Ovary (tissue), 3 donors: ENCODE measurements at regions not wholly inside any gene's neighbourhood (a gene's known extent, or its start where the extent isn't known, plus 50 kb on each side); places are given as distances from the start of the nearest gene placed in this dataset.

Experiments
- CTCF ChIP-seq, 3 donors: fragments of 450-650 bp in 2 of 3; fragments of 200-600 bp in 1 of 3; IDR thresholded peaks; one replicate each; pipeline versions ENCODE4 v1.5.1 to v1.8.0; 2016 to 2022; ENCODE audit warnings: antibody characterized with exemption in 3 of 3, mild to moderate bottlenecking in 1 of 3
- POLR2A ChIP-seq: fragments of 450-650 bp; IDR thresholded peaks from one replicate; pipeline ENCODE4 v1.6.1; 2017; ENCODE audit warnings: antibody characterized with exemption, mild to moderate bottlenecking, moderate library complexity
- donor health status: DM: no; HTN: no; CAD: no.

- no peak for TF ChIP-seq POLR2A
- no peak for TF ChIP-seq CTCF (IDR thresholded peaks at IDR 0.05)
These were observed 632.3 kb upstream of the NR2F2 start for GRCh38 chr15:95698230-95698629.
